Neural crest cell (in vitro differentiated cells): ENCODE measurements at regions not wholly inside any gene's neighbourhood (a gene's known extent, or its start where the extent isn't known, plus 50 kb on each side); places are given as distances from the start of the nearest gene placed in this dataset.

Source experiments
- DNase-seq: peaks from one replicate; pipeline ENCODE4 v3.0.0; 2021; ENCODE audit warnings: low read depth, mixed read lengths, low spot score
- H3K27ac Mint-ChIP-seq: one replicate; pipeline ENCODE4 v1.8.0; 2021; ENCODE audit warnings: mild to moderate bottlenecking, mixed read lengths; ENCODE audit not compliant: unreplicated experiment
- H3K27me3 Mint-ChIP-seq: 2 replicates; pipeline ENCODE4 v1.8.0; 2021; ENCODE audit warnings: low read depth, mild to moderate bottlenecking, mixed read lengths
- H3K36me3 Mint-ChIP-seq: 2 replicates; pipeline ENCODE4 v1.8.0; 2021; ENCODE audit warnings: low read depth, mild to moderate bottlenecking, mixed read lengths
- H3K4me1 Mint-ChIP-seq: 2 replicates; pipeline ENCODE4 v1.8.0; 2021; ENCODE audit warnings: mixed read lengths
- H3K4me3 Mint-ChIP-seq: one replicate; pipeline ENCODE4 v1.8.0; 2021; ENCODE audit warnings: mild to moderate bottlenecking, mixed read lengths
- H3K9me3 Mint-ChIP-seq: 2 replicates; pipeline ENCODE4 v1.8.0; 2021; ENCODE audit warnings: mixed read lengths
- CTCF ChIP-seq: fragments of 200-600 bp; sonication (generic); conservative IDR thresholded peaks from 2 replicates; pipeline ENCODE4 v1.5.0; 2021; ENCODE audit warnings: antibody characterized with exemption, mild to moderate bottlenecking

- DNase-seq, result no peak
- Mint-ChIP-seq H3K9me3 (peaks cover 3% of the 10 kb centered on the region), H3K4me1 (no peaks in the 10 kb centered on the region), H3K4me3 (no peak overlapping the region), H3K36me3 (no peaks in the 10 kb centered on the region), H3K27ac (no peak overlapping the region), H3K27me3 (no peaks in the 10 kb centered on the region)
- TF ChIP-seq CTCF, result no peak
These were observed 291.7 kb downstream of the GPD2 start for GRCh38 chr2:156727867-156728266.

GRCh38 chr2:156728328-156728727, 292.1 kb downstream of the GPD2 start:
- DNase-seq, result no peak
- H3K27me3 Mint-ChIP-seq, result no peaks in the 10 kb centered on the region
- H3K9me3 Mint-ChIP-seq, result peaks cover 3% of the 10 kb centered on the region
- TF ChIP-seq CTCF, result no peak
- H3K4me1 Mint-ChIP-seq, result no peaks in the 10 kb centered on the region
- H3K36me3 Mint-ChIP-seq, result no peaks in the 10 kb centered on the region
- H3K4me3 Mint-ChIP-seq, result no peak overlapping the region
- no peak overlapping the region for H3K27ac Mint-ChIP-seq

DNA sequence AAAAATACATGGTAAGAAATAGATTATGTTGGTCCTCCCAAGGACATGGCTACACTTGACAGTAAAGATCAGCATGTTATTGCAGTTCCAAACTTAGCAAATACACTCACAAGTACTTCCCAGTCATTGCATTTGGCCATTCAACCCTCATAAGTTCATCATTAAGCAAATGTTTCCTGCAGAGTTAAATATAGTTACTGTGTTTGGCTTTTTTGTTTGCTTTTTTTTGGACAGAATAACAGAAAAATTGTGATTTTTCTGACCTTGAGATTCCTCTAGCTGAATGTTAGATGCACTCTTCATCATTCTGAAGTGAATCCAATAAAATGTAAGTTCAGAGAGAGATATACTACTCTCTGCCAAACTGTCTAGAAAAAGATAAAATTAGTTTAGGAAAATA, 295.3 kb downstream of the GPD2 start:
- DNase-seq, result no peak
- no peaks in the 10 kb centered on the region for H3K27me3 Mint-ChIP-seq
- no peak overlapping the region for H3K4me3 Mint-ChIP-seq
- H3K4me1 Mint-ChIP-seq, result no peaks in the 10 kb centered on the region
- no peaks in the 10 kb centered on the region for H3K36me3 Mint-ChIP-seq
- H3K9me3 Mint-ChIP-seq, result peaks cover 3% of the 10 kb centered on the region
- TF ChIP-seq CTCF, result no peak
- H3K27ac Mint-ChIP-seq, result no peak overlapping the region

DNA sequence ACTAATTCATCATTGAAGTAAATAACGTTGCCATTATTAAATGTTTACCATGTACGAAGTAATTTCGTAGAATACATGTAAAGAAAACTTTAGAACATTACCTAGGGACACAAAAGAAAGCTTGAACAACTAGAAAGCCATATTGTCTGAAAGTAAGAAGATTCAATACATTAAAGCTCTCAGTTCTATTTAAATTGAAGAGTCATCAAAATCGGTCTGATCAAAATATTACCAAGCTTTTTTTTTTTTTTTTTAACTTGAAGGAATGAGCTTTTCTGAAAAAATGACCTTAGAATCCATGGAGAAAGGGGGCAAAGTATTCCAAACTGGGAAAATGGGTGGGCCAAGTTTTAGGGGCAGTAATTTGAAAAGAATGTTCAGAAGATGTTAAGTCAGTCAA, 300.8 kb downstream of the GPD2 start:
- H3K36me3 Mint-ChIP-seq, result no peaks in the 10 kb centered on the region
- DNase-seq, result no peak
- H3K27ac Mint-ChIP-seq, result no peak overlapping the region
- no peaks in the 10 kb centered on the region for H3K4me1 Mint-ChIP-seq
- H3K27me3 Mint-ChIP-seq, result no peaks in the 10 kb centered on the region
- no peaks in the 10 kb centered on the region for H3K9me3 Mint-ChIP-seq
- H3K4me3 Mint-ChIP-seq, result no peak overlapping the region
- TF ChIP-seq CTCF, result no peak

DNA sequence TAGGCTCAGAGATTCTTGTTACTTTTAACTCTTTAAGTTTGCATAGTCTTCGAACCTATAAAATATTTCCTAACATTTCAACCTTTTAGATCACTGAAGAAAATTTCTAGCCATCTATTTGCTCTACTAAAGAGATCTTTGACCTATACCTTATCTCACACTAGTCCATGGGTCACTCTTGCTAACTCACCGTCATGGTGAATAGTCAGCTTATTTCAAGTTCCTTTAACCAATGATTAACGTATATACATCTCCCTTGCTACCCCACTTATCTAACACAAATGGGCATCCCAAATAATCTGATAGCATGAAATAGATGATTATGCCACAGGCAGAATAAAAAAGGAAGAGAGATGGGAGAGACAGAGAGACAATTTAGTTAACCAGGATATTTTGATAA, 303.1 kb downstream of the GPD2 start:
- H3K36me3 Mint-ChIP-seq, result no peaks in the 10 kb centered on the region
- no peaks in the 10 kb centered on the region for H3K9me3 Mint-ChIP-seq
- H3K4me3 Mint-ChIP-seq, result no peak overlapping the region
- H3K27ac Mint-ChIP-seq, result no peak overlapping the region
- TF ChIP-seq CTCF, result no peak
- no peaks in the 10 kb centered on the region for H3K4me1 Mint-ChIP-seq
- no peak for DNase-seq
- no peaks in the 10 kb centered on the region for H3K27me3 Mint-ChIP-seq

DNA sequence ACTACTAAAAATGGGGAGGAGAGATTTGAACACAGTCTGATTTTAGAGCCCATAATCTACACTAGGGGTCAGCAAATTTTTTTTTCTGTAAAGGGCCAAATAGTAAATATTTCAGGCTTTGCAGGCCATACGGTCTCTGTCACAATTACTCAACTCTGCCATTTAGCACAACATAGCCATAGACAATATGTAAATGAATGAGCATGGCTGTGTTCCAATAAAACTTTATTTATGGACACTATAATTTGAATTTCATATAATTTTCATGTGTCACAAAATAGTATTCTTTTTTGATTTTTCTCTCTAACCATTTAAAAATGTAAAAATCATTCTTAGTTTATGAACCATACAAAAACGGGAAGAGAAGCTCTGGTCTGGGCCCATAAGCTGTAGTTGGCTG, 309.4 kb downstream of the GPD2 start:
- no peak for DNase-seq
- Mint-ChIP-seq H3K27ac (no peak overlapping the region), H3K27me3 (no peaks in the 10 kb centered on the region), H3K36me3 (no peaks in the 10 kb centered on the region), H3K4me1 (no peaks in the 10 kb centered on the region), H3K9me3 (peaks cover 4% of the 10 kb centered on the region), H3K4me3 (no peak overlapping the region)
- no peak for TF ChIP-seq CTCF
